ENCODE measurements at regions not wholly inside any gene's neighbourhood (a gene's known extent, or its start where the extent isn't known, plus 50 kb on each side); places are given as distances from the start of the nearest gene placed in this dataset.

DNA sequence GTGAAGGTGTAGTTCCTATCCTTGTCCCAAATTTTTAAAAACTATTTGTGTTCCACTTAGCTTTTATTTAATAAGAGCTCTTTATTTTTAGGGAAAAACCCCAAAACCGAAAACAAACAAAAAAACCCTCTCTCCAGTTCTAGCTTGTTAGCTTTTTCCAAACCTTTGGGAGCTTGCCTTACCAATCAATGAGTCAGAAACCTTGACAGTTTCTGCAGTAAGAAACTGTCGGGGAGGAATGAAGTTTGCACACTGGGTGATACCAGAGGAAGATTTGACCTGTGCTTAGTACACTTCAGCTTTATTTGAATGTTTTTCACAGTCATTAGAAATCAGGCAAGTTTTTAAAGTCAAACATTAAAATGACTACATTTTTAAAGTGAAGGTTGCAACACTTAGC, 105.0 kb downstream of the FAT3 start:
- TF ChIP-seq EGR1 (IDR thresholded peaks at IDR 0.05): no peak
- TF ChIP-seq TCF12 (IDR thresholded peaks at IDR 0.05; ENCODE audit: low read depth): no peak
- no peak for TF ChIP-seq CREB1 (IDR thresholded peaks at IDR 0.05; ENCODE audit: low read depth)
- no peak for TF ChIP-seq TEAD4 (IDR thresholded peaks at IDR 0.05)
- TF ChIP-seq TAF1 (IDR thresholded peaks at IDR 0.05; ENCODE audit: low read depth): no peak
- no peak for TF ChIP-seq YY1 (IDR thresholded peaks at IDR 0.05; ENCODE audit: low read depth)

DNA sequence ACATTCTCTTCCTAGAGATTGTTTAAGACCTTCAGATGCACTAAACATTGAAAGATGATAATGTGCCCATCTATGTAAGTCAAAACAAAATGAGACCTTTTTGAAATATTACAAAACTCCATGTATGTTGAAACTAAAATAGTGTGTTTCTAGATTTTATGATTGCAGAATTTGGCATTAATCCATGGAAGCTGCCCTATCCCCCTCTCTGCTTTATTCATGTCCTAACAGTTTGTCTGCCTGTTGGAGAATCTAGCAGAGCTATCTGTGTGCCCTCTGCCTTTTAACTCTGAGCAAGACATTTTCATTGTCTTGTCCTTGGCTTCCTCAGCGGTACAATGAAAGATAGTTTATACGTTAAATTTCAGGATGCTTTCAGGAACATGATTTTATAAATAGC, 105.5 kb downstream of the FAT3 start:
- TF ChIP-seq YY1 (IDR thresholded peaks at IDR 0.05; ENCODE audit: low read depth) (no peak), CREB1 (IDR thresholded peaks at IDR 0.05; ENCODE audit: low read depth) (no peak), ZBTB7A (IDR thresholded peaks at IDR 0.05; ENCODE audit: low read depth) (no peak), EGR1 (IDR thresholded peaks at IDR 0.05) (no peak), RAD21 (IDR thresholded peaks at IDR 0.05; ENCODE audit: low read depth) (no peak), FOXM1 (IDR thresholded peaks at IDR 0.05; ENCODE audit: borderline replicate concordance, low read depth) (no peak), TEAD4 (IDR thresholded peaks at IDR 0.05) (no peak), TAF1 (IDR thresholded peaks at IDR 0.05; ENCODE audit: low read depth) (no peak), NFIC (IDR thresholded peaks at IDR 0.05) (no peak), TCF12 (IDR thresholded peaks at IDR 0.05; ENCODE audit: low read depth) (no peak)
- TF ChIP-seq, protein P1, sequence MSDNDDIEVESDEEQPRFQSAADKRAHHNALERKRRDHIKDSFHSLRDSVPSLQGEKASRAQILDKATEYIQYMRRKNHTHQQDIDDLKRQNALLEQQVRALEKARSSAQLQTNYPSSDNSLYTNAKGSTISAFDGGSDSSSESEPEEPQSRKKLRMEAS (IDR thresholded peaks at IDR 0.05): no peak
- TF ChIP-seq, protein P2, sequence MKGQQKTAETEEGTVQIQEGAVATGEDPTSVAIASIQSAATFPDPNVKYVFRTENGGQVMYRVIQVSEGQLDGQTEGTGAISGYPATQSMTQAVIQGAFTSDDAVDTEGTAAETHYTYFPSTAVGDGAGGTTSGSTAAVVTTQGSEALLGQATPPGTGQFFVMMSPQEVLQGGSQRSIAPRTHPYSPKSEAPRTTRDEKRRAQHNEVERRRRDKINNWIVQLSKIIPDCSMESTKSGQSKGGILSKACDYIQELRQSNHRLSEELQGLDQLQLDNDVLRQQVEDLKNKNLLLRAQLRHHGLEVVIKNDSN (IDR thresholded peaks at IDR 0.05): no peak
- TF ChIP-seq, protein P3, sequence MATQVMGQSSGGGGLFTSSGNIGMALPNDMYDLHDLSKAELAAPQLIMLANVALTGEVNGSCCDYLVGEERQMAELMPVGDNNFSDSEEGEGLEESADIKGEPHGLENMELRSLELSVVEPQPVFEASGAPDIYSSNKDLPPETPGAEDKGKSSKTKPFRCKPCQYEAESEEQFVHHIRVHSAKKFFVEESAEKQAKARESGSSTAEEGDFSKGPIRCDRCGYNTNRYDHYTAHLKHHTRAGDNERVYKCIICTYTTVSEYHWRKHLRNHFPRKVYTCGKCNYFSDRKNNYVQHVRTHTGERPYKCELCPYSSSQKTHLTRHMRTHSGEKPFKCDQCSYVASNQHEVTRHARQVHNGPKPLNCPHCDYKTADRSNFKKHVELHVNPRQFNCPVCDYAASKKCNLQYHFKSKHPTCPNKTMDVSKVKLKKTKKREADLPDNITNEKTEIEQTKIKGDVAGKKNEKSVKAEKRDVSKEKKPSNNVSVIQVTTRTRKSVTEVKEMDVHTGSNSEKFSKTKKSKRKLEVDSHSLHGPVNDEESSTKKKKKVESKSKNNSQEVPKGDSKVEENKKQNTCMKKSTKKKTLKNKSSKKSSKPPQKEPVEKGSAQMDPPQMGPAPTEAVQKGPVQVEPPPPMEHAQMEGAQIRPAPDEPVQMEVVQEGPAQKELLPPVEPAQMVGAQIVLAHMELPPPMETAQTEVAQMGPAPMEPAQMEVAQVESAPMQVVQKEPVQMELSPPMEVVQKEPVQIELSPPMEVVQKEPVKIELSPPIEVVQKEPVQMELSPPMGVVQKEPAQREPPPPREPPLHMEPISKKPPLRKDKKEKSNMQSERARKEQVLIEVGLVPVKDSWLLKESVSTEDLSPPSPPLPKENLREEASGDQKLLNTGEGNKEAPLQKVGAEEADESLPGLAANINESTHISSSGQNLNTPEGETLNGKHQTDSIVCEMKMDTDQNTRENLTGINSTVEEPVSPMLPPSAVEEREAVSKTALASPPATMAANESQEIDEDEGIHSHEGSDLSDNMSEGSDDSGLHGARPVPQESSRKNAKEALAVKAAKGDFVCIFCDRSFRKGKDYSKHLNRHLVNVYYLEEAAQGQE (IDR thresholded peaks at IDR 0.05; ENCODE audit: low read depth): no peak

DNA sequence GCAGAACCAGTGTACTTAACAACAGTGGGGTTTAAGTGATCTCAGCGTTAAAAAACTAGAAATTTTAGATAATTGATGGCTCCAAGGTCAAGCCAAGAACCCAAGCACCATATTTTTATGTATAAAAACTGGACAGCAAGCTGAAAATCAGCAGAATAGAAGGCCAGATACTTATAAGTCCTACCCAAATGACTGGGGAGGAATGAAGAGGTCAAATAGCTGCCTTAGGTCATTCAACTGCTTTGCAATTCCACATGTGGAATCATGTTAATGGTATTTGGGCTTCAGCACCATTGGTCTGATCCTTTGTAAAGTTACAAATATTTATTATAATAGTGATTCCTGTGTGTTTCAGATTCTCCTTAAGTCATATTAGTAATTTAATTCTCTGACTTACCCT, 108.4 kb downstream of the FAT3 start:
- TF ChIP-seq, protein P3 (IDR thresholded peaks at IDR 0.05; ENCODE audit: low read depth): no peak
- TF ChIP-seq EP300 (IDR thresholded peaks at IDR 0.05; ENCODE audit: borderline replicate concordance) (no peak), ZBTB7A (IDR thresholded peaks at IDR 0.05; ENCODE audit: low read depth) (no peak), TCF12 (IDR thresholded peaks at IDR 0.05; ENCODE audit: low read depth) (no peak)
- TF ChIP-seq, protein P2 (IDR thresholded peaks at IDR 0.05): no peak

DNA sequence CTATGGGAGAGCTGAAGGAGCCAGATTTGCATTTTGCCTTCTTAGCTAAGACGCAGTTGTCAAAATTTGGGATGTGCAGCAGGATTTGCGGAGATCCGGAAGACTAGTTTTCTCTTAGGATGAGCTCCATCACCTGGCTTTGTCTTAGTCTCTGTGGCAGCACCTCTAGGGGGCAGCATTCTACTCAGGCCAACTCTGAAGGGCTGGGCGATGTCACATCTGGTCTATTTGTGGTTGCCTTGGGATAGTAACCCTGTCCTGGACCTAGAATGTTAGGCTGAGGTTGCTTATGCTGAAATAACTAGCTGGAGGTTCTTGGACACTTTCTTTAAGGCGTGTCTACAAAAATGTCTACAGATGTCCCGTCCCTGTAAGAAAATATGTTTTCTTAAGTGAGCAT, 116.2 kb downstream of the FAT3 start:
- TF ChIP-seq FOXM1 (IDR thresholded peaks at IDR 0.05; ENCODE audit: borderline replicate concordance, low read depth) (no peak), TAF1 (IDR thresholded peaks at IDR 0.05; ENCODE audit: low read depth) (no peak), ZBTB7A (IDR thresholded peaks at IDR 0.05; ENCODE audit: low read depth) (no peak), TCF12 (IDR thresholded peaks at IDR 0.05; ENCODE audit: low read depth) (no peak), TEAD4 (IDR thresholded peaks at IDR 0.05) (no peak), CEBPB (IDR thresholded peaks at IDR 0.05) (no peak), YY1 (IDR thresholded peaks at IDR 0.05; ENCODE audit: low read depth) (no peak)
- TF ChIP-seq, protein P3 (IDR thresholded peaks at IDR 0.05; ENCODE audit: low read depth): no peak

DNA sequence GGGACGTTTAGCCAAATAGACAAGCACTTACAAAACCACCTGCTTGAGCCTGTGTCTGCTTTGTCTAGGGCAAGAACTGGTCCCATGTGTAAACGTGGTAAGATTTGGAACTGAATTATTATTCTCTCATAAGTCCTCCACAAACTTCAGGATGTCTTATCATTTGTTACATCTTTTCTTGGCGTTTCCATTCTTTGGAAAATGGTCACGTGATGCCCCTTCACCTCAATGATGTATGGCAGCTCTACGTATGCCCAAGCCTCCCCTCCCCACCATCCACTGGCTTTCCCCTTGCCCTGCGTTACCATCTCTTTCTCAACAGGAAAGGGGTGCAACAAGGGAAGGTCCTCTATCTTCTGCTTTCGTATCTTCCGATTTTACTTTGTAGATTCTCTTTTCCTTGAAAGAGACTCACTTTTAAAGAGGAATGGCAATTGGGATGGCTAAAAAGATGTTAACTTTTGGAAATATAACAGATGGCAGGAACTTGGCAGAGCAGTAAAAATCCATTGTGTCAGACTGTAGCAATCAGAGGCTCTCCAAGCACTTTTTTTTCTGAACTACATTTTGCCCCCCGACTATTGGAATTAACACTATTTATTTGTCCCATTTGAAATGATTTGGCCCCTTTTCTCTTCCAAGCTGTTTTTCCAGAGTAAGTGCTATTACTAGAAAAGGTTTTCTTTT, 117.6 kb downstream of the FAT3 start:
- TF ChIP-seq YY1 (IDR thresholded peaks at IDR 0.05; ENCODE audit: low read depth) (no peak), NFIC (IDR thresholded peaks at IDR 0.05) (no peak), EP300 (IDR thresholded peaks at IDR 0.05; ENCODE audit: borderline replicate concordance) (no peak), TEAD4 (IDR thresholded peaks at IDR 0.05) (no peak), EGR1 (IDR thresholded peaks at IDR 0.05) (no peak), CEBPB (IDR thresholded peaks at IDR 0.05) (no peak), RAD21 (IDR thresholded peaks at IDR 0.05; ENCODE audit: low read depth) (no peak), TAF1 (IDR thresholded peaks at IDR 0.05; ENCODE audit: low read depth) (no peak), ZBTB7A (IDR thresholded peaks at IDR 0.05; ENCODE audit: low read depth) (no peak), FOXM1 (IDR thresholded peaks at IDR 0.05; ENCODE audit: borderline replicate concordance, low read depth) (no peak), CREB1 (IDR thresholded peaks at IDR 0.05; ENCODE audit: low read depth) (no peak), TCF12 (IDR thresholded peaks at IDR 0.05; ENCODE audit: low read depth) (no peak)
- TF ChIP-seq, protein P3 (IDR thresholded peaks at IDR 0.05; ENCODE audit: low read depth): no peak
- TF ChIP-seq, protein P2 (IDR thresholded peaks at IDR 0.05): no peak
- TF ChIP-seq, protein P1 (IDR thresholded peaks at IDR 0.05): no peak
